Panc1 (cell line): ENCODE measurements at regions not wholly inside any gene's neighbourhood (a gene's known extent, or its start where the extent isn't known, plus 50 kb on each side); places are given as distances from the start of the nearest gene placed in this dataset.

Source experiments
- POLR2AphosphoS5 ChIP-seq: IDR thresholded peaks from 2 replicates; pipeline ENCODE4 v1.6.1; 2012; ENCODE audit warnings: mild to moderate bottlenecking, low read depth, low read length, moderate library complexity
- REST ChIP-seq, 2 experiments: IDR thresholded peaks; 2 replicates each; pipeline ENCODE4 v1.6.1; 2011 to 2012; ENCODE audit warnings: low read depth in 2 of 2, control low read depth in 1 of 2, low read length in 1 of 2, mild to moderate bottlenecking in 1 of 2, moderate library complexity in 1 of 2; ENCODE audit not compliant: insufficient read depth in 1 of 2
- TF ChIP-seq, protein P1 (sequence below): fragments of 450-650 bp; IDR thresholded peaks from 2 replicates; pipeline ENCODE4 v1.5.1; 2017; ENCODE audit warnings: mild to moderate bottlenecking

- TF ChIP-seq, protein P1, sequence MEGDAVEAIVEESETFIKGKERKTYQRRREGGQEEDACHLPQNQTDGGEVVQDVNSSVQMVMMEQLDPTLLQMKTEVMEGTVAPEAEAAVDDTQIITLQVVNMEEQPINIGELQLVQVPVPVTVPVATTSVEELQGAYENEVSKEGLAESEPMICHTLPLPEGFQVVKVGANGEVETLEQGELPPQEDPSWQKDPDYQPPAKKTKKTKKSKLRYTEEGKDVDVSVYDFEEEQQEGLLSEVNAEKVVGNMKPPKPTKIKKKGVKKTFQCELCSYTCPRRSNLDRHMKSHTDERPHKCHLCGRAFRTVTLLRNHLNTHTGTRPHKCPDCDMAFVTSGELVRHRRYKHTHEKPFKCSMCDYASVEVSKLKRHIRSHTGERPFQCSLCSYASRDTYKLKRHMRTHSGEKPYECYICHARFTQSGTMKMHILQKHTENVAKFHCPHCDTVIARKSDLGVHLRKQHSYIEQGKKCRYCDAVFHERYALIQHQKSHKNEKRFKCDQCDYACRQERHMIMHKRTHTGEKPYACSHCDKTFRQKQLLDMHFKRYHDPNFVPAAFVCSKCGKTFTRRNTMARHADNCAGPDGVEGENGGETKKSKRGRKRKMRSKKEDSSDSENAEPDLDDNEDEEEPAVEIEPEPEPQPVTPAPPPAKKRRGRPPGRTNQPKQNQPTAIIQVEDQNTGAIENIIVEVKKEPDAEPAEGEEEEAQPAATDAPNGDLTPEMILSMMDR, result no peak
- TF ChIP-seq REST (IDR thresholded peaks at IDR 0.05; ENCODE audit: insufficient read depth in 1 of 2, low read depth in 2 of 2, low read length in 1 of 2) (no peak), POLR2AphosphoS5 (no peak)
Measured at GRCh38 chr1:60665311-60665710, 417.1 kb upstream of the NFIA start.
